Upper lobe of left lung (tissue), 4 donors: ENCODE measurements at regions not wholly inside any gene's neighbourhood (a gene's known extent, or its start where the extent isn't known, plus 50 kb on each side); places are given as distances from the start of the nearest gene placed in this dataset.

Experiments
- POLR2AphosphoS5 ChIP-seq, 2 donors: sonication (generic); formaldehyde crosslinking; IDR thresholded peaks; one replicate each; pipeline ENCODE4 v1.5.1; 2017; ENCODE audit warnings: antibody characterized with exemption in 2 of 2
- TF ChIP-seq, protein P1 (sequence below), 6 experiments: fragments of 450-650 bp in 4 of 6; fragments of 200-600 bp in 2 of 6; sonication (generic) in 2 of 6; IDR thresholded peaks; one replicate each; pipeline ENCODE4 v1.5.1; 2016 to 2019; ENCODE audit warnings: antibody characterized with exemption in 6 of 6

DNA sequence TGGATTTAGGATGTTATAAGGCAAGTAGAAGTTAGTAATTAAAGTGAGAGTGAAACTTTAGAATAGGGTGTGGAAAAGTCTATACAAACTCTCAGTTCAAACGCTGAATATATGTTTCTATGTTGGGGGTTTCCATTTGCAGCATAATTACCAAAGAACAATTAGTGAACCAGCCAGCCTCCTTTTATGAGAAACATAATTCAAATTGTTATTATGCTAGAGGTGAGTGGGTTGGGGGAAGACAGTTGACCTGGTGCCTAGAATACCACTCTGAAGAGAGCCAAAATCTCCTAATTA, 435.8 kb downstream of the MDFIC start:
- no peak for TF ChIP-seq POLR2AphosphoS5 (IDR thresholded peaks at IDR 0.05)
- TF ChIP-seq, protein P1, sequence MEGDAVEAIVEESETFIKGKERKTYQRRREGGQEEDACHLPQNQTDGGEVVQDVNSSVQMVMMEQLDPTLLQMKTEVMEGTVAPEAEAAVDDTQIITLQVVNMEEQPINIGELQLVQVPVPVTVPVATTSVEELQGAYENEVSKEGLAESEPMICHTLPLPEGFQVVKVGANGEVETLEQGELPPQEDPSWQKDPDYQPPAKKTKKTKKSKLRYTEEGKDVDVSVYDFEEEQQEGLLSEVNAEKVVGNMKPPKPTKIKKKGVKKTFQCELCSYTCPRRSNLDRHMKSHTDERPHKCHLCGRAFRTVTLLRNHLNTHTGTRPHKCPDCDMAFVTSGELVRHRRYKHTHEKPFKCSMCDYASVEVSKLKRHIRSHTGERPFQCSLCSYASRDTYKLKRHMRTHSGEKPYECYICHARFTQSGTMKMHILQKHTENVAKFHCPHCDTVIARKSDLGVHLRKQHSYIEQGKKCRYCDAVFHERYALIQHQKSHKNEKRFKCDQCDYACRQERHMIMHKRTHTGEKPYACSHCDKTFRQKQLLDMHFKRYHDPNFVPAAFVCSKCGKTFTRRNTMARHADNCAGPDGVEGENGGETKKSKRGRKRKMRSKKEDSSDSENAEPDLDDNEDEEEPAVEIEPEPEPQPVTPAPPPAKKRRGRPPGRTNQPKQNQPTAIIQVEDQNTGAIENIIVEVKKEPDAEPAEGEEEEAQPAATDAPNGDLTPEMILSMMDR (IDR thresholded peaks at IDR 0.05): no peak
